ENCODE measurements at regions not wholly inside any gene's neighbourhood (a gene's known extent, or its start where the extent isn't known, plus 50 kb on each side); places are given as distances from the start of the nearest gene placed in this dataset.

DNA sequence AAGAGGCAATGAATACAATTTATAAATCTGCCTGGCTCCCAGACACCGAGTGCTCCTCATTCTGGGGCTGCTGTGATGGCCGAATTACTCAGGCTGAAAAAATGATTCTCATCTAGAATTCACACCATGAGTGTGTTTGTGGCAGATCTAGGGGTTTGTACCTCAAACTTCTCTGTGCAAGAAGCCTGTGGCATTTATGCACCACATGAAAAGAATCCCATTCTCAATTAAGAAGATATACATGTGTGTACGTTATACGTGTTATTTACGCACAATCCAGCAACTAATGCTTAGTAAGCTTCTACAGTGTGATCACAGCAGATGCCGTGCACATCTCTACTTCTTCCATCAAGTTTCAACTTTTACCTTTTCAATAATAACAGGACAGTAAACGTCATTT lies 476.8 kb downstream of the SHQ1 start:
- Histone ChIP-seq H3K27me3 (ENCODE audit: control insufficient read depth, insufficient read depth, low read length) (no peaks in the 10 kb centered on the region), H3K36me3 (replicated peaks; ENCODE audit: control insufficient read depth, insufficient read depth, low read length) (no peaks in the 10 kb centered on the region), H3K4me3 (ENCODE audit: insufficient read depth, low read depth, low read length) (no peak overlapping the region)
- no peak for DNase-seq

DNA sequence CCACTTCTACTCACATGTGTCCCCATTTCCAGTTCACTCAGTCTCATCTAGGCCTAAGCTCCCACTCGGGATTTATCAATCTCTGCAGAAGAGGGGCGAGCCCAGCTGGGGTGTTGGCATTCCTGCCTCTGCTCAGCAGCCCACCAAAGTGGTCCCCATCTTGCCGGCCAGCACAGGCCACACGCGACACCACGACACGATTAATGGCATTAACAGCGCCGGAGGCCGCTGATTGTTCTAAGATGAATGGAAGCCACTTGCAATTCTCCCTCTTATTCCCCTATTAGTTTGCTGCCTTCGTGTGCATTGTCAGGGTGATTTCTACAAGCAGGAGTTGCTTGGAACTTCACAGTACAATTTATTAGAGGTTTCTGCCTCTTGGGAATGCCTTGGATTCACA lies 477.3 kb downstream of the SHQ1 start:
- Histone ChIP-seq H3K27me3 (ENCODE audit: control insufficient read depth, insufficient read depth, low read length) (no peaks in the 10 kb centered on the region), H3K36me3 (replicated peaks; ENCODE audit: control insufficient read depth, insufficient read depth, low read length) (no peaks in the 10 kb centered on the region), H3K4me3 (ENCODE audit: insufficient read depth, low read depth, low read length) (no peak overlapping the region)
- DNase-seq = no peak

DNA sequence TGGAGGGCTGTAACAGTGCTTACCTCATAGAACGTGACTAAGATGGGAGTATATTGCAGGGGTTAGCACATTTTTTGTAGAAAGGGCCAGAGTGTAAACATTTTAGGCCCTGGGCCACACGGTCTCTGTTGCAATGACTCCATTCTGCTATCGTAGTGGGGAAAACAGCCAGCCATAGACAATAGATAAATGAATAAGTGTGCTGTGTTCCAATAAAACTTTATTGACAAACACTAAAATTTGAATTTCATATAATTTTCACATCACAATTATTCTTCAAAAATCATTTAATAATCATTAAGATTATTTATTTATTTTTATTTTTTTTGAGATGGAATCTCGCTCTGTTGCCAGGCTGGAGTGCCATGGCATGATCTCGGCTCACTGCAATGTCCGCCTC lies 478.6 kb downstream of the SHQ1 start:
- no peak for DNase-seq
- Histone ChIP-seq H3K27me3 (ENCODE audit: control insufficient read depth, insufficient read depth, low read length) (no peaks in the 10 kb centered on the region), H3K36me3 (replicated peaks; ENCODE audit: control insufficient read depth, insufficient read depth, low read length) (no peaks in the 10 kb centered on the region), H3K4me3 (ENCODE audit: insufficient read depth, low read depth, low read length) (no peak overlapping the region)

DNA sequence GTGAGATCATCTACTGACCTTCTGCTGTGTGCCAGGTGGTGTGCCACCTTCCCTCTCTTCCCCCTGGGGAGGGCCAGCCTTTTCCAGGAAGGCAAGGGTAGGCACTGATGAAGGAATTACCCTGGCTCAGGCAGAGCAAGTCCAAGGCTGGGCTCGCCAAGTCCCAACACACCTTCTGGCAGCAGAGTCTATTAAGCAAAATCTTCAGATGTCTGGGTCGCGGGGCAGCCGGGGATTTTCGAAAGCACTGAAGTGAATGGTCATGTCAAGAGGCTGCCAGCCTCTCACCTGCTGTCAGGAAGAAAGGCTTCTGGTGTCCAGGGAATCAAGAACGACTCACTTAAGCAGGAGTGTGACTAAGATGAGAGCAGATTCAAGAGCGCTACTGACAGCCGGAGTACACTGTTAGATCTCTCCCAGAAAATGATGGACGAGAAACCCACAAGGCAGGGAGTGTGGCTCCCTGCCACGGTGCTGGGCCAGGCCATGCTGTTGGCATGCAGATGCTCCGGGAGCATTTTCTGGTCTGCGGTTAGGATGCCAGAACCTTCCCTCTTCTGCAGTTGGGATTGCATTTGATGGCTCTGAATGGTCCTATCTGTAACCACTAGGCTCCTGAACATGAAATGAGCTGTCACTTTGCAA lies 479.8 kb downstream of the SHQ1 start:
- no peak overlapping the region for H3K4me3 ChIP-seq (ENCODE audit: insufficient read depth, low read depth, low read length)
- no peaks in the 10 kb centered on the region for H3K27me3 ChIP-seq (ENCODE audit: control insufficient read depth, insufficient read depth, low read length)
- H3K36me3 ChIP-seq (replicated peaks; ENCODE audit: control insufficient read depth, insufficient read depth, low read length) = no peaks in the 10 kb centered on the region
- no peak for DNase-seq

- H3K36me3 ChIP-seq (replicated peaks; ENCODE audit: control insufficient read depth, insufficient read depth, low read length) = no peaks in the 10 kb centered on the region
- DNase-seq = no peak
- no peaks in the 10 kb centered on the region for H3K27me3 ChIP-seq (ENCODE audit: control insufficient read depth, insufficient read depth, low read length)
- no peak overlapping the region for H3K4me3 ChIP-seq (ENCODE audit: insufficient read depth, low read depth, low read length)
Measured at GRCh38 chr3:72361990-72362389, 486.3 kb downstream of the SHQ1 start.

DNA sequence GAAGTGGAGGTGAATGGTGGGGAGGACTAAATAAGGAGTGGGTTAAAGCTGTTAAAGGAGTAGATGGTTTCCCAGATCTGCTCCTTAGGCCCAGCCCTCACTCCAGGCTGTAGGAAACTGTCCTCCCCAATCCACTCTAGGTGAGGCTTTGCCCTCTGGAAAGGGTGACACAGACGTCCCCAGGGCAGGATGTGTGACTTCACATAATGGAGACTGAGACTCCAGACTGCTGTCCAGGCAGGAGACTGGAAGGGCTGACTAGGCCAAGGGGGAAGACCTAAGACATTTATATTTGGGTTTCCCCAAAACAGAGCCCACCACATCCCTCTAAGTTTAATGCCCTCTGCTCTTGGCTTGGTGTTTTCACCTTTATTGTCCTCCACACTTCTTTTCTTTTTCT lies 488.5 kb downstream of the SHQ1 start:
- H3K4me3 ChIP-seq (ENCODE audit: insufficient read depth, low read depth, low read length) = no peak overlapping the region
- no peaks in the 10 kb centered on the region for H3K27me3 ChIP-seq (ENCODE audit: control insufficient read depth, insufficient read depth, low read length)
- no peak for DNase-seq
- H3K36me3 ChIP-seq (replicated peaks; ENCODE audit: control insufficient read depth, insufficient read depth, low read length) = no peaks in the 10 kb centered on the region

DNA sequence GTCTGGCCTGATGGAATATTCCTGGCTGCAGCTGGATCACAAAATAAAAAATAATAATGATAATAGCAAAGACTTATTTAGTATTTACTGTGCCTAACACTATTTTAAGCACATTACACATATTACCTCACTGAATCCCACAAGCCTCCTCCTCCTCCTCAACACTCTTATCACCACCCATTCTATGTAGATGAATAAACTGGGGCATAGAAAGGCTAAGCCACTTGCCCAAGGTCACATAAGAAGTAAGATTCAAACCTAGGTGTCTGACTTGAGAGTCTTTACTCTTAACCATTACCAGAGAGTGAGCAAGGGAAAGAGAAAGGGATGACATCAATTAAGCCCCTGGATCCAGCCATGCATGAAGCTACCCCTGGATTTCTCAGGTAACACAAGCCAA lies 493.1 kb downstream of the SHQ1 start:
- DNase-seq = no peak
- H3K4me3 ChIP-seq (ENCODE audit: insufficient read depth, low read depth, low read length) = no peak overlapping the region
- no peaks in the 10 kb centered on the region for H3K27me3 ChIP-seq (ENCODE audit: control insufficient read depth, insufficient read depth, low read length)
- no peaks in the 10 kb centered on the region for H3K36me3 ChIP-seq (replicated peaks; ENCODE audit: control insufficient read depth, insufficient read depth, low read length)

DNA sequence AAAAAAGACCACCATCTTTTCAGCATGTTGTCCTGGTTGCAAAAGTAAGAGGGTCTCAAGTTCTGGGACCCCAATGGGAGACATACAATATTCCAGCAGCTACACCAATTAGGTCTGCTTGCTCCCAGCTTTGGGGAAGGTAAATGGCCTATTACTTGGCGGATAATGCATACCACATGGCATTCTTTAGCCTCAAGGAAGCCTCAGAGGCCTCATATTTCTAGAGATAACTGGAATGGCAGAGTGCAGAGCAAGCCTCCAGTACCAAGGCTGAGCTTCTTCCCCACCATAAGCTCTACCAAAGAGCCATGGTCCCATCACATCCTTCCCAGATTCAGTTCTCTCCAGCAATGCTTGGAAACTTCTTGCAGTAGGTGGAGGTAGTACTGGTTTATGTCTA lies 493.8 kb downstream of the SHQ1 start:
- DNase-seq = no peak
- no peaks in the 10 kb centered on the region for H3K36me3 ChIP-seq (replicated peaks; ENCODE audit: control insufficient read depth, insufficient read depth, low read length)
- no peaks in the 10 kb centered on the region for H3K27me3 ChIP-seq (ENCODE audit: control insufficient read depth, insufficient read depth, low read length)
- no peak overlapping the region for H3K4me3 ChIP-seq (ENCODE audit: insufficient read depth, low read depth, low read length)

DNA sequence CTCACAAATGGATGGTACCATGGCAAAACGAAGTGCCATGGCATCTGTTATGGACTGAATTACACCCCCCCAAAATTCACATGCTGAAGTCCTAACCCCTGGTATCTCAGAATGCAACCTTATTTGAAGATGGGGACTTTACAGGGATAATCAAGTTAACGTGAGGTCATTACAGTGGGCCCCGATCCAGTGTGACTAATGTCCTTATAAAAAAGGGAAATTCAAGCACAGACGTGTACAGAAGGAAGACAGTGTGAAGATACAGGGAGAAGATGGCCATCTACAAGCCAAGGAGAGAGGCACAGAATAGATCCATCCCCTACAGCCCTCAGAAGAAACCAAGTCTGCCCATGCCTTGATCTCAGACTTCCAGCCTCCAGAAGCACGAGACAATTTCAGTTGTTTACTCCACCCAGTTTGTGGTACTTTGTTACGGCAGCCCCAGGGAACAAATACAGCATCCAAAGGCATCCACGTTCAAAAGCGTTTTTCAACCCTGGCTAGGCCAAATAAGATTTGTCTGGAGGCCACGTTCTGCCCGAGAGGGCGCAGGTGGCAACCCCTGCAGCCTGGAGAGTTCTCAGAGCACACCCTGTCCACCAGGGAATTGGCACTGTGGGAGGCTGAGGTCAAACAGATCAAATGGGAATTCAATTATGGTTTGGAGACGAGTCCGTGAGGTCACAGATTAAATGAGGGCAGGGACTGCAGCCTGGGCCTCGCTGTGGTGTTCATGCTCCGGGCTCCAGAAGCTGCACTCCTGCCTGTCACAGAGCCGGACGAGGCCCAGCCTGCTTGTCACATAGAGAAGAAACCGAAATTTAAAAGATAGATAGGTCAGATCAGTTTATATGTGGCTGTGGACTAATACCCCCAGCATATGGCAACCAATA lies 494.8 kb downstream of the SHQ1 start:
- DNase-seq = no peak
- no peaks in the 10 kb centered on the region for H3K27me3 ChIP-seq (ENCODE audit: control insufficient read depth, insufficient read depth, low read length)
- H3K4me3 ChIP-seq (ENCODE audit: insufficient read depth, low read depth, low read length) = no peak overlapping the region
- no peaks in the 10 kb centered on the region for H3K36me3 ChIP-seq (replicated peaks; ENCODE audit: control insufficient read depth, insufficient read depth, low read length)

GRCh38 chr3:72352176-72352575 lies 496.1 kb downstream of the SHQ1 start:
- Histone ChIP-seq H3K27me3 (ENCODE audit: control insufficient read depth, insufficient read depth, low read length) (no peaks in the 10 kb centered on the region), H3K4me3 (ENCODE audit: insufficient read depth, low read depth, low read length) (no peak overlapping the region), H3K36me3 (replicated peaks; ENCODE audit: control insufficient read depth, insufficient read depth, low read length) (no peaks in the 10 kb centered on the region)
- DNase-seq = no peak

DNA sequence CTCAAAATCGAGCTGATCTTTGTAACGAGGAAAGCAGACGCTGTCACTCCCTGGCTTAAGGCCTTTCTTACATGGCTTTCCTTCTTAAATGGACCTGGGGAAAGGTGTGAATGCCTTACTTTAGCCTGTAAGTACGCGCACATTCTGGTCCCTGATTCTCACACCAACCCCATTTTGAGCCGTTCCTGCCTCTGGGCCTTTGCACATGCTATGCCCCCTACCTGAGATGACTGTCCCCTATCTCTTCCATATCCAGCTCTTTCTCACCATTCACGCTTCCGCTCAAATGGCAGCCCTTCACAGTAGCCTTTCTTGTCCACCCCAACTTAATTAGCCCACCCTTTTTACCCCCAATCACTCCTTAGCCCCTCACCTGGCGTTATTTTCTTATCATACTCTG lies 496.7 kb downstream of the SHQ1 start:
- H3K4me3 ChIP-seq (ENCODE audit: insufficient read depth, low read depth, low read length) = no peak overlapping the region
- no peaks in the 10 kb centered on the region for H3K36me3 ChIP-seq (replicated peaks; ENCODE audit: control insufficient read depth, insufficient read depth, low read length)
- no peaks in the 10 kb centered on the region for H3K27me3 ChIP-seq (ENCODE audit: control insufficient read depth, insufficient read depth, low read length)
- DNase-seq = no peak

DNA sequence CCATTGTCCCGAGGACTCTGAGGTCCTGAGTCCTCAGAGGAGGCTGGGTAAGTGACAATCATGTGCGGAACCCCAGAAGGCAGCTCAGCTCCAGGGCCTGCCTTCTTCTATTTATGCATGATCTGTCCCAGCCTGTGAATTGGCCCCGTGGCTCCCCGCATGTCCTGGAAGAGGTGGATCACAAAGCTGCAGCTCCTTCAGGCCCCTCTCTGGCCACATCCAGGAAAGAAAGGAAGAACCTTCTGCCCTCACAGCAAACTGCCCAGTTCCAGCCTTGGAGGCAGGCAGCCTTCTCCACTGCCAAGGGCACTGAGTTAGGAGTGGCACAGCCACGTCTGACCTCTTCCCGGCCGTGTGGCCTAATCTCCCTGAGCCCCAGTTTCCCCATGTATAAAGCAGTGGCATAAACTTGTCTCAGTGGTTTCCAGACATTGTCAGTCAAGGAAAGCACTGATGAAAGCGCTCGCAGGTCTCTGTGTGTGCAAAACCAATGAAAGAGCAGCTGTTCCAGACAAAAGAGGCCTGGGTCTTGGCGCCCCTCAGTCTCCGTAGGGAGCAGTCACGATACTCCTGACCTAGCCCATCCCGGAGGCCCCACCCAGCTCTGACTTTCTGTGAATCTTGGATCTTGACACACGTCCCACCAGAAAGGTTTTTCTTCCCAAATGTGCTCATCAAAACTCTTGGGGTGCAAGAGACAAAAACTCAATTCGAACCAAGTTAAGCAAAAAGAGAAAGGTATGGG lies 497.3 kb downstream of the SHQ1 start:
- no peak for DNase-seq
- Histone ChIP-seq H3K27me3 (ENCODE audit: control insufficient read depth, insufficient read depth, low read length) (no peaks in the 10 kb centered on the region), H3K36me3 (replicated peaks; ENCODE audit: control insufficient read depth, insufficient read depth, low read length) (no peaks in the 10 kb centered on the region), H3K4me3 (ENCODE audit: insufficient read depth, low read depth, low read length) (no peak overlapping the region)

DNA sequence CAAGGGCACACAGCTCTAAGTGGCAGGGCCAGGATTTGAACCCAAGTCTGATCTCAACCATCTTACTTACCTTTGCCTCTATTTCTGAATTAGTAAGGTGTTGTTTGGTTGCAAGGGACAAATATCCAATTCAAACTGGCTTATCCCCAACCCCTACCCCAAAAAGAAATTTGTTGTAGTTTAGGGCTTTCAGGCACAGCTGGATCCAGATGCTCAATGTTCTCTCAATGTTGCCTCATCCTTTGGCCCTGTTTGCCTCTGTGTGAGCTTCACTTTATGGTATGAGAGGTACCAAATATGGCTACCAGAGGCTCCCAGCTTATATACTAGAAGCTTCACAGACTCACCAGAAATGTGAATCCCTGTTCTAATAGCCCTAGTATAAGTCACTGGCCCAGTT lies 499.9 kb downstream of the SHQ1 start:
- no peaks in the 10 kb centered on the region for H3K27me3 ChIP-seq (ENCODE audit: control insufficient read depth, insufficient read depth, low read length)

GRCh38 chr3:72347819-72348319 lies 500.4 kb downstream of the SHQ1 start:
- DNase-seq = peak; percentile 88

More for the DNA sequence above, 499.9 kb downstream of the SHQ1 start:
- no peak overlapping the region for H3K4me3 ChIP-seq (ENCODE audit: insufficient read depth, low read depth, low read length)
- H3K36me3 ChIP-seq (replicated peaks; ENCODE audit: control insufficient read depth, insufficient read depth, low read length) = no peaks in the 10 kb centered on the region
- no peak for DNase-seq

GRCh38 chr3:72346526-72346926 lies 501.7 kb downstream of the SHQ1 start:
- Histone ChIP-seq H3K36me3 (replicated peaks; ENCODE audit: control insufficient read depth, insufficient read depth, low read length) (no peaks in the 10 kb centered on the region), H3K4me3 (ENCODE audit: insufficient read depth, low read depth, low read length) (no peak overlapping the region), H3K27me3 (ENCODE audit: control insufficient read depth, insufficient read depth, low read length) (no peaks in the 10 kb centered on the region)
- DNase-seq = no peak

More at GRCh38 chr3:72347819-72348319, 500.4 kb downstream of the SHQ1 start:
- H3K36me3 ChIP-seq (replicated peaks; ENCODE audit: control insufficient read depth, insufficient read depth, low read length) = no peaks in the 10 kb centered on the region
- no peak overlapping the region for H3K4me3 ChIP-seq (ENCODE audit: insufficient read depth, low read depth, low read length)
- H3K27me3 ChIP-seq (ENCODE audit: control insufficient read depth, insufficient read depth, low read length) = no peaks in the 10 kb centered on the region

Data from H7 (cell line).